CD14-positive monocyte (primary cell): ENCODE measurements at regions not wholly inside any gene's neighbourhood (a gene's known extent, or its start where the extent isn't known, plus 50 kb on each side); places are given as distances from the start of the nearest gene placed in this dataset.

Experiments
- DNase-seq, 3 donors: peaks; one replicate each; pipeline ENCODE4 v3.0.0-alpha.2; 2011 to 2022
- H2AFZ ChIP-seq: 2 replicates; pipeline ENCODE4 v1.6.0; 2012; ENCODE audit warnings: mild to moderate bottlenecking, low read depth, low read length, inconsistent platforms; ENCODE audit not compliant: insufficient read depth, poor library complexity, severe bottlenecking
- H3K27ac ChIP-seq, 2 donors: 1 replicate in 1 of 2; 2 replicates in 1 of 2; pipeline ENCODE4 v1.5.1; 2012 to 2013; ENCODE audit warnings: low read length in 2 of 2, control low read depth in 1 of 2, inconsistent platforms in 1 of 2, low read depth in 1 of 2, mild to moderate bottlenecking in 1 of 2
- H3K27me3 ChIP-seq, 2 donors: one replicate each; pipeline versions ENCODE4 v1.6.0 to v1.6.1; 2011 to 2013; ENCODE audit warnings: low read length in 2 of 2; ENCODE audit not compliant: control insufficient read depth in 2 of 2, insufficient read depth in 2 of 2
- H3K36me3 ChIP-seq, 2 donors: replicated peaks in 1 of 2; 1 replicate in 1 of 2; 2 replicates in 1 of 2; pipeline versions ENCODE4 v1.5.1 to v1.6.1; 2012 to 2013; ENCODE audit warnings: low read length in 2 of 2, control low read depth in 1 of 2, inconsistent platforms in 1 of 2, mild to moderate bottlenecking in 1 of 2; ENCODE audit not compliant: insufficient read depth in 2 of 2, control insufficient read depth in 1 of 2
- H3K4me1 ChIP-seq, 2 donors: 1 replicate in 1 of 2; 2 replicates in 1 of 2; pipeline versions ENCODE4 v1.5.1 to v1.6.1; 2012 to 2013; ENCODE audit warnings: low read length in 2 of 2, control low read depth in 1 of 2, inconsistent platforms in 1 of 2, mild to moderate bottlenecking in 1 of 2, moderate library complexity in 1 of 2; ENCODE audit not compliant: insufficient read depth in 2 of 2, control insufficient read depth in 1 of 2
- H3K4me2 ChIP-seq: replicated peaks from 2 replicates; pipeline ENCODE3; 2012; ENCODE audit warnings: low read length, moderate library complexity, mild to moderate bottlenecking; ENCODE audit not compliant: poor library complexity, severe bottlenecking; ENCODE audit errors: extremely low read depth
- H3K4me3 ChIP-seq, 3 experiments: fragments of 200-600 bp in 1 of 3; sonication (generic) in 1 of 3; replicated peaks in 1 of 3; 1 replicate in 2 of 3; 2 replicates in 1 of 3; pipeline ENCODE4 v1.5.1; 2011 to 2013; ENCODE audit warnings: low read length in 3 of 3, mild to moderate bottlenecking in 3 of 3, control low read depth in 2 of 3, low read depth in 2 of 3, inconsistent platforms in 1 of 3, moderate library complexity in 1 of 3
- H3K79me2 ChIP-seq: 2 replicates; pipeline ENCODE4 v1.6.0; 2012; ENCODE audit warnings: mild to moderate bottlenecking, control low read depth, inconsistent platforms, low read length, moderate library complexity; ENCODE audit not compliant: insufficient read depth
- H3K9ac ChIP-seq: 2 replicates; pipeline ENCODE4 v1.6.0; 2017; ENCODE audit warnings: low read length, mild to moderate bottlenecking; ENCODE audit not compliant: insufficient read depth, poor library complexity, severe bottlenecking
- H3K9me3 ChIP-seq, 2 donors: replicated peaks in 1 of 2; 1 replicate in 1 of 2; 2 replicates in 1 of 2; pipeline versions ENCODE4 v1.5.1 to v1.6.1; 2012 to 2013; ENCODE audit warnings: low read length in 2 of 2, control low read depth in 1 of 2; ENCODE audit not compliant: control insufficient read depth in 1 of 2, insufficient read depth in 1 of 2
- H4K20me1 ChIP-seq: 2 replicates; pipeline ENCODE4 v1.6.0; 2012; ENCODE audit warnings: mild to moderate bottlenecking, low read length, control low read depth, moderate library complexity; ENCODE audit not compliant: insufficient read depth
- H3K27ac Mint-ChIP-seq, 7 donors: one replicate each; pipeline ENCODE4 v1.8.0; 2020; ENCODE audit warnings: mild to moderate bottlenecking in 7 of 7, mixed read lengths in 7 of 7, moderate library complexity in 6 of 7, inconsistent platforms in 2 of 7
- H3K27me3 Mint-ChIP-seq, 3 donors: one replicate each; pipeline ENCODE4 v1.8.0; 2021 to 2022; ENCODE audit warnings: low read depth in 3 of 3, mild to moderate bottlenecking in 3 of 3, mixed read lengths in 3 of 3, moderate library complexity in 3 of 3, inconsistent platforms in 1 of 3
- H3K36me3 Mint-ChIP-seq, 2 donors: one replicate each; pipeline ENCODE4 v1.8.0; 2020; ENCODE audit warnings: mixed read lengths in 2 of 2, inconsistent platforms in 1 of 2, mild to moderate bottlenecking in 1 of 2
- H3K4me1 Mint-ChIP-seq: one replicate; pipeline ENCODE4 v1.8.0; 2020; ENCODE audit warnings: mild to moderate bottlenecking, mixed read lengths
- H3K4me3 Mint-ChIP-seq, 2 donors: one replicate each; pipeline ENCODE4 v1.8.0; 2020; ENCODE audit warnings: mild to moderate bottlenecking in 2 of 2, mixed read lengths in 2 of 2, moderate library complexity in 1 of 2
- H3K9me3 Mint-ChIP-seq, 7 donors: one replicate each; pipeline ENCODE4 v1.8.0; 2020 to 2022; ENCODE audit warnings: mixed read lengths in 7 of 7, mild to moderate bottlenecking in 6 of 7, moderate library complexity in 6 of 7, inconsistent platforms in 2 of 7
- CTCF ChIP-seq: fragments of 200-600 bp; IDR thresholded peaks from one replicate; pipeline ENCODE4 v1.8.0; 2022; ENCODE audit warnings: antibody characterized with exemption, mild to moderate bottlenecking
- WGBS: methylation state at CpG from one replicate; pipeline ENCODE4 v1.1.5; 2013; ENCODE audit warnings: missing lambda C conversion rate; ENCODE audit not compliant: insufficient coverage; 5-methylcytosine and 5-hydroxymethylcytosine counted together
- intact Hi-C, 2 donors: fragments of 100-400 bp; cut with micrococcal nuclease; formaldehyde crosslinking; loops; one replicate each; pipeline versions ENCODE4 v1.15.0 to v1.15.1; 2023

GRCh38 chr2:151192681-151193080 is 69.0 kb downstream of the RBM43 start:
- no peaks in the 10 kb centered on the region for H3K4me1 Mint-ChIP-seq
- no peak overlapping the region for H3K4me3 Mint-ChIP-seq
- H3K27ac ChIP-seq, result no peak overlapping the region
- no peak for TF ChIP-seq CTCF
- no peaks in the 10 kb centered on the region for H3K9me3 ChIP-seq
- no peaks in the 10 kb centered on the region for H3K4me1 ChIP-seq
- H4K20me1 ChIP-seq, result no peaks in the 10 kb centered on the region
- no peak overlapping the region for H2AFZ ChIP-seq
- H3K79me2 ChIP-seq, result no peaks in the 10 kb centered on the region
- H3K36me3 Mint-ChIP-seq, result no peaks in the 10 kb centered on the region
- no peaks in the 10 kb centered on the region for H3K36me3 ChIP-seq
- WGBS, result no CpG with 5 or more reads among the region's 2 CpGs
- no peak overlapping the region for H3K27ac Mint-ChIP-seq
- H3K27me3 ChIP-seq, result no peaks in the 10 kb centered on the region
- no peak for DNase-seq
- peaks cover 0 to 7% (median 2%) of the 10 kb centered on the region in 3 donors for H3K27me3 Mint-ChIP-seq
- no peak overlapping the region for H3K9ac ChIP-seq
- H3K4me3 ChIP-seq, result no peak overlapping the region
- H3K4me2 ChIP-seq, result no peak overlapping the region
- intact Hi-C loops, result no loop called here
- peaks cover 0 to 2% (median 0%) of the 10 kb centered on the region in 7 donors for H3K9me3 Mint-ChIP-seq

GRCh38 chr2:151191001-151191400 is 70.7 kb downstream of the RBM43 start:
- no peak for DNase-seq
- Histone ChIP-seq H3K36me3 (no peaks in the 10 kb centered on the region), H3K79me2 (no peaks in the 10 kb centered on the region), H4K20me1 (no peaks in the 10 kb centered on the region), H3K27me3 (no peaks in the 10 kb centered on the region), H3K4me3 (no peak overlapping the region), H3K4me2 (no peak overlapping the region), H3K27ac (no peak overlapping the region), H3K9ac (no peak overlapping the region), H2AFZ (no peak overlapping the region), H3K4me1 (no peaks in the 10 kb centered on the region), H3K9me3 (no peaks in the 10 kb centered on the region)
- Mint-ChIP-seq H3K27me3 (peaks cover 0 to 2% (median 1%) of the 10 kb centered on the region in 3 donors), H3K36me3 (no peaks in the 10 kb centered on the region), H3K9me3 (peaks cover 0 to 2% (median 0%) of the 10 kb centered on the region in 7 donors), H3K4me3 (no peak overlapping the region), H3K27ac (no peak overlapping the region), H3K4me1 (no peaks in the 10 kb centered on the region)
- intact Hi-C loops, result no loop called here
- no peak for TF ChIP-seq CTCF
- 74% methylated on average over 2 of the region's 2 CpGs for WGBS
